GM18907 (cell line): ENCODE measurements at regions not wholly inside any gene's neighbourhood (a gene's known extent, or its start where the extent isn't known, plus 50 kb on each side); places are given as distances from the start of the nearest gene placed in this dataset.

Experiments used
- ATAC-seq: cut with Tn5 transposase; IDR thresholded peaks from one replicate; pipeline ENCODE4 v1.9.1; 2021; ENCODE audit warnings: mild to moderate bottlenecking, moderate library complexity; ENCODE audit not compliant: unreplicated experiment

GRCh38 chr18:6648581-6648980 is 80.9 kb upstream of the ARHGAP28 start:
- no peak for ATAC-seq

DNA sequence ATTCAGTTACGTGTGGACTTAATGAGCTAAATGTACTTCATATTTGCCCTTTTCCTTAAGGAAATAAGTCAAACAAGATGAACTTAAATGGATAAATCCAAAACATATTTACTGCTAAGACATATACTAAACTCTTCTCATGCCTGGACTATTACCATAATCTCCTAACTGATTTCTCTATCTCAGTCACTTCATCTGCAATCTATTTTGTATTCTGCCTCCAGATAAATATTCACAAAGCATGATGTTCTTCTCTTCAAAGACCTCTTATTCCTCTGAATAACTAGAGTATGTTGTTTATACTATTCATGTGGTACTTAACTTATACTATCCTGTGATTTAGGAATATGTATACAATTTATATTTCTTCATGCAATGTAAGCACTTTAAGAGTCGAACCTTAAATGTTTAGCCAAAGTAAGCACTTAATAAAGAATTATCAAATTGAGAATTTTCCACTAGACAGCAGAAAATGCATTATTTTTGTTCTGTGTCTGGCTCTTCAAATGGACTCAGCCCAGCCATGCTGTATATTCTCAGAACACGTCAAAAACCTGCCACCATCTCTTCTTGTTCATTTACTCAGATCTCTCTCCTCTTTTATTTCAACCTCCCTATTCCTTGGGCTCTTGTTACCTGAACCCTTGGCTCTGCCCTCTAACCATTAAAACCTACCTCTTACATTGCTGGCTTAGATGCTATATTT is 79.9 kb upstream of the ARHGAP28 start:
- ATAC-seq = no peak

- no peak for ATAC-seq
Observed at GRCh38 chr18:6650127-6650507, 79.4 kb upstream of the ARHGAP28 start.

GRCh38 chr18:6650747-6651146 is 78.8 kb upstream of the ARHGAP28 start:
- ATAC-seq = no peak

GRCh38 chr18:6652098-6652497 is 77.4 kb upstream of the ARHGAP28 start:
- ATAC-seq = no peak

DNA sequence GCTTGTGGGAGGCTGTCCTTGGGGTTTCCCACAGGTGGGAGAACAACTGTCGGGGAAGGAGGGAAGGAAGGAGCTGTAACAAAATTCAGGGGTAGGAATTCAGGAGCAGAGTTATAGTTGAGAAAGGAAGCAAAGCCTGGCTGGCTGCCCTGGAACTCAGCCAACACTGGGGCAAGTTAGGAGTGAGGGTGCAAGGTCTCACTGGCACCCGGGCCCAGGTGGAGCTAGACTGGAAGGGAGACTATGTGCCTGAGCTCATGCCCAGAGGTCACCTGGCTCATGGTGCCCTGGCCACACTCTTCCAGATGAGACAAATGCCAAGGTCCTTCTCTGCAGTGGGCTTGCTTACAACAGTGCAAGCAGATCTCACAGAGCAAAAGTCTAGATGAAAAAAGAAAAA is 75.6 kb upstream of the ARHGAP28 start:
- no peak for ATAC-seq

- ATAC-seq = no peak
Observed at GRCh38 chr18:6659963-6660725, 69.4 kb upstream of the ARHGAP28 start.

DNA sequence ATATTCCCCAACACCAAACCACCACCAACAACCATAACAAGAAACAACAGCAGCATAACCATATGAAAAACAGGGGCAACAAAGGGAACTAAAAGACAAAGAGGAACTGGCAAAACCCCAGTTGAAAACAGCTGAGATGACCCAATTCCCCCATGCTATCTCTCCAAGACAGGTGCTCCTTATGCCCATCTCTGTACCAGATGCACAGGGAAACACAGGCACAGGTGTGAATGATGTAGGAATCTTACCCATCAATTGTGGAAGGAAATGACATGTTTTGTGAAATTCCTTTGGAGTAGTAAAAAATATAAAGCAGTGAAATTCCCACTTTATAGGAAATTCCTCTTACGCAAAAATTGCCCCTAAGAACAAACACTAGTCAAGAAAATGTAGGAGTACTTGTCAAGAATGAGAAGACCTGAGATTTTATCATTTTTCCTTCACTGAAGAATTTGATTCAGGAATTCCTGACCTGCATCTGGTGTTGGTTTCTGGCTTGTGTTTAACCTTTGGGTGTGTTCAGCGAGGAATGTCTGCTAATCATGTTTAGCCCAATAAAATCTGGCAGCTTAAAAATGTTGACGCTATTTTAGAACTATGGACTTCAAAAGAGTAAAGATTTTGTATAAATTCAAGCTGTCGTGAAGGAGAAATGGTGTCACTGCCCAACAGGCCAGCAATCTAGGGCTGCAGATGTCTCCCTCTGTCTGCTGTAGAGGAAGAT is 67.7 kb upstream of the ARHGAP28 start:
- ATAC-seq = no peak

DNA sequence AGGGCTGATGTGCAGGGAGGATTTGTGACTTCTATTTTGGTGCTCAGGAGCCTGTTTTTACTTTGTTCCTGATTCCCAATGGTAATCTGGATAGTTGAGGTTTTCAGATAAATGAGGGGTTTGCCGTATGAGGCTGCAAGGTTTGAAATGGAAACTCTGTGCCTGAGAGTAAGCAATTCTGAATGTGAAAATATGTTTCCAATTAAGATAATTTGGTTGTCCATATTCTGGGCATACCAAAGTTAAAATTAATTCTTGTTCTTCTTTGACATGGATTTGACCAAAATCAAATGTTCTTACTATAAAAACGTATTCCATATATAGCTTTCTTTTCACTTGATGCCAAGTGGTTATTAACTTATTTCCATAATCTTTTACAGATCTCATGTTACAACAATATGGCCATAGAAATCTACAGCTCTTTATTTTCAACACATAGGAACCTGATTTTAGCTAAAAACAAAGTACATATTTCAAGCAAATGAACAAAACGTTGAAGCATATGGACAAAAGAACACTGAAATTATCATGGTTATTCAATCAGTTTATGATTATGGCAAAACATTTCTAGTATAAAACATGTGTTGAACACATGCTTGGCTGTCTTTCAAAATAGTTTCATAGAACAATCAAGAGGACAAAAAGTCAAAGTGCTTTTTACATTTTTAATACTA is 63.4 kb upstream of the ARHGAP28 start:
- no peak for ATAC-seq

DNA sequence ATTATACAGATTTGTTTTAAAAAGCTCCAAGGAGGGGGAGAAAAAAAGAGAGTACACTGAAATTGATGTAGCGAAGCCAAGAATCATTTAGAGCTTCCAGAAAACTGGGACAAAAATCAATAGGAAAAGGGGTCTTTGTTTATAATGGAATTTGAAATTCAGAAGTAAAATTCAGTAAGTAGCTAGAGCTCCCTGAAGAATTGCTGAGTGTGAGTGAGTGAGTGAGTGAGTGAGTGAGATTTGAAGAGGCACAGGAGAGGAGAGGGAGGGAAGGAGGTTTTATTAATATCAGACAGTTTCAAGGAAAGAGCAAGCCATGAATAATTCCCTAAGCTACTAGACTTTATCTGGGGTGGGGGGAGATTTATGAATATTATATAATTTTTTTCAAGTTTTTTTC is 60.7 kb upstream of the ARHGAP28 start:
- ATAC-seq = no peak

DNA sequence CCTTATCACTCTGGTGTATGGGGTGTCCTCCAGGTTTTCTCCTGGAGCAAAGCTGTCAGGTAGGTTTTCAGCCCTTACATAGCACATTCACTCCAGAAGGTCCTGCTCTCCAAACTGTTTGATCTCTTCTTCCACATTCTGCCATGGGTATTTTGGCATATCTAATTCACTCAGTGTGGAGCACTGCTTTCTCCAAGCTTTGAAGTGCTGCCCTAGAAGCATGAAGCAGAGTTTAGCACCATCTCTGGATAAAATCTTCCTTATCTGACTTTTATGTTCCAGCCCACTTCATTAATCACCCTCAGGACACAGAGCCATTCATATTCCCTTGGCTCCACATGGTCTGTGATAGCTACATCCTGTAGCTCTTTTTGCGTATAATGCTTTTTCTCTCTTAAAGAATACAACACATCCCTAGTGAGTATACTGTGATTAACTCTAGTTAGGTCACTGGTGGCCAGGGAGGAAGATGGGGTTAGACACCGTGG is 56.7 kb upstream of the ARHGAP28 start:
- ATAC-seq = no peak

DNA sequence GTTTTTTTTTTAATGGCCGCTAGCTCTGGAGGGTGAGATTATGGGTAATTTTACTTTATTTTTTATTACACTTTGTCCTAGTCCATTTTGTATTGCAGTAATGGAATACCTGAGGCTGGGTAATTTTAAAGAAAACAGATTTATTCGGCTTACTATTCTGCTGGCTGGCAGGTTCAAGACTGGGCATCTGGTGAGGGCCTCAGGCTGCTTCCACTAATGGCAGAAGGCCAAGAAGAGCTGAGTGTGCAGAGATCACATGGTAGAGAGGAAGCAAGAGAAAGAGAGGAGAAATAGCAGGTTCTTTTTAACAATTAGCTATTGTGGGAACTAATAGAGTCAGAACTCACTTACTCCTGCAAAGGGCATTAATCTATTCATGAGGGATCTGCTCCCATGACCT is 52.4 kb upstream of the ARHGAP28 start:
- ATAC-seq = no peak

DNA sequence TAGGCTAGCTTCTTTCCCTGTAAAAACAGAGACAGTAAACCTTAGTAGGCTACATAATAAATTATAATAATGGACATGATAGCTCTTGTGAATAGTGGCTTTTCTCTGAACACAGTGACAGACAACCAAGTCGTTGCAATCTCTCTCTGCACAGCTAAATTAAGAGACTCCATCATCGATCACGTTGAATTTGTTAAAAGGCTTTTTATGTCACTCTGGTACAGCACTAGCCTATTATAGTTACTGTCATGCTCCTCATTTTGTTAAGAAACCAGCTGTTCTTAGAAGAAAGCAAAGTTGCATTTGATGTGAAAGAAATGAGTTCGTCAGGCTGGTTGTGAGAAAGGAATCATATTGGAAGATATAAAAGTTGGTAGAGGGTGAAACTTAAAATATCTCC is 50.3 kb upstream of the ARHGAP28 start:
- no peak for ATAC-seq
